ENCODE measurements at regions not wholly inside any gene's neighbourhood (a gene's known extent, or its start where the extent isn't known, plus 50 kb on each side); places are given as distances from the start of the nearest gene placed in this dataset.

GRCh38 chr12:34203866-34204620, 181.7 kb downstream of the ALG10 start:
- no peaks in the 10 kb centered on the region for H3K4me1 ChIP-seq (ENCODE audit: control insufficient read depth in 4 of 4, insufficient read depth in 4 of 4, low read length in 3 of 4)
- DNase-seq (ENCODE audit: low spot score), result no peak
- H3K36me3 ChIP-seq (ENCODE audit: control insufficient read depth in 4 of 4, insufficient read depth in 3 of 4, low read depth in 1 of 4, low read length in 3 of 4), result no peaks in the 10 kb centered on the region
- no peak overlapping the region for H3K9ac ChIP-seq (ENCODE audit: low read depth in 1 of 2, low read length in 2 of 2)
- TF ChIP-seq RAD21 (IDR thresholded peaks at IDR 0.05) (no peak), FOXA1 (IDR thresholded peaks at IDR 0.05) (no peak), SP1 (IDR thresholded peaks at IDR 0.05) (no peak), HNF4A (conservative IDR thresholded peaks at IDR 0.05) (no peak), EGR1 (IDR thresholded peaks at IDR 0.05; ENCODE audit: low read depth in 2 of 2) (no peak), MAX (IDR thresholded peaks at IDR 0.05) (no peak), RXRA (IDR thresholded peaks at IDR 0.05) (no peak), ZBTB33 (IDR thresholded peaks at IDR 0.05) (no peak), YY1 (IDR thresholded peaks at IDR 0.05) (no peak), ATF3 (IDR thresholded peaks at IDR 0.05) (no peak), HNF4G (IDR thresholded peaks at IDR 0.05) (no peak), CTCF (IDR thresholded peaks at IDR 0.05; ENCODE audit: low read depth, low read length, missing input control) (no peak), JUND (IDR thresholded peaks at IDR 0.05) (no peak), GABPA (IDR thresholded peaks at IDR 0.05 in 1 of 2, conservative IDR thresholded peaks at IDR 0.05 in 1 of 2) (no peak), FOXA2 (IDR thresholded peaks at IDR 0.05) (no peak), TAF1 (conservative IDR thresholded peaks at IDR 0.05) (no peak), NR2F2 (IDR thresholded peaks at IDR 0.05) (no peak), REST (IDR thresholded peaks at IDR 0.05) (no peak)
- no peak overlapping the region for H3K4me3 ChIP-seq (ENCODE audit: low read depth in 1 of 3, low read length in 3 of 3)
- no peak overlapping the region for H3K27ac ChIP-seq (ENCODE audit: low read depth in 1 of 2, low read length in 2 of 2)
- peaks cover 0 to 2% (median 0%) of the 10 kb centered on the region in 4 donors for H3K27me3 ChIP-seq (ENCODE audit: control insufficient read depth in 4 of 4, insufficient read depth in 4 of 4, low read length in 3 of 4)
- 83% methylated on average over 27 of the region's 27 CpGs for WGBS
- H3K9me3 ChIP-seq (ENCODE audit: control insufficient read depth in 4 of 4, low read length in 3 of 4), result no peaks in the 10 kb centered on the region
